NCI-H2029 treated with DMSO at 0.1 percent for 48 hours (cell line): ENCODE measurements at regions not wholly inside any gene's neighbourhood (a gene's known extent, or its start where the extent isn't known, plus 50 kb on each side); places are given as distances from the start of the nearest gene placed in this dataset.
"Not testable (repeated sequence)": the region's sequence is repeated elsewhere in the genome, so short reads cannot be mapped to it uniquely, and the experiment has no call there.

Source experiments
- DNase-seq: peaks from one replicate; lab custom pipeline; 2025; lab: John Stamatoyannopoulos, UW

DNA sequence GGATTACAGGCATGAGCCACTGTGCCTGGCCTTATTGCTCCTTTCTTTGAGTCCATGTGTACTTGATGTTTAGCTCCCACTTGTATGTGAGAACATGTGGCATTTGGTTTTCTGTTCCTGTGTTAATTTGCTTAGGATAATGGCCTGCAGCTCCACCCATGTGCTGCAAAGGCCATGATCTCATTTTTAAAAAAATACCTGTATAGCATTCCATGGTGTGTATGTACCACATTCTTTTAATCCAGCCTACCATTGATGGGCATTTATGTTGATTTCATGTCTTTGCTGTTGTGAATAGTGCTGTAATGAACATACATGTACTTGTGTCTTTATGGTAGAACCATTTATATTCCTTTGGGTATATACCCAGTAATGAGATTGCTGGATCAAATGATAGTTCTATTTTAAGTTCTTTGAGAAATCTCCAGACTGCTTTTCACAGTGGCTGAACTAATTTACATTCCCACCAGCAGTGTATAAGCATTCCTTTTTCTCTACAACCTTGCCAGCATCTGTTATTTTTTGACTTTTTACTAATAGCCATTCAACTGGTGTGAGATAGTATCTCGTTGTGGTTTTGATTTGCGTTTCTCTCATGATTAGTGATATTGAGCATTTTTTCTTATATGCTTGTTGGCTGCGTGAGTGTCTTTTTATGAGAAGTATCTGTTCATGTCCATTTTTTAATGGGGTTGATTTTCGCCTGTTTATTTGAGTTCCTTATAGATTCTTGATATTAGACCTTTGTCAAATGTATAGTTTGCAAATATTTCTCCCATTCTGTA lies 136.4 kb upstream of the SPRED2 start:
- not testable (repeated sequence) for DNase-seq

DNA sequence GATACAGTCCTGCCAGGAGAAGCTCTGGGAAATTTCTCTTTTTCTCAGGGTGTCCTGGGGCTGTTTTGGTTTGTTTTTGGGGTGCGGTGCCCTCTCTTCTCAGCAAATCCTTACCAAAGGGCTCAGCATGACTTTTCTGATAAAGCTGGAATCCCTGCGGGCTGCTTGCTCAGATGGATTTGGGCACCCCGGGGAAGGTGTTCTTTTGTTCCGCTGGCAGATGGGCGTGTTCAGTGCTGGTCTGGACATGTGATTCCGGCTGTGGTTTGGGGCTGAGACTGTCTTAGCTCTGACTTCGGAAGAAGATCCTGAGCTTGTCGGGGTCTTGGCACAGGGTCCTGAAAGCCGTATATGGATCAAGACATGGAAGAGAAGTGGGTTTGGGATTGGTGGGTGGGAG lies 134.2 kb upstream of the SPRED2 start:
- DNase-seq: no peak

- DNase-seq: no peak
Observed at GRCh38 chr2:65565681-65566080, 133.3 kb upstream of the SPRED2 start.

DNA sequence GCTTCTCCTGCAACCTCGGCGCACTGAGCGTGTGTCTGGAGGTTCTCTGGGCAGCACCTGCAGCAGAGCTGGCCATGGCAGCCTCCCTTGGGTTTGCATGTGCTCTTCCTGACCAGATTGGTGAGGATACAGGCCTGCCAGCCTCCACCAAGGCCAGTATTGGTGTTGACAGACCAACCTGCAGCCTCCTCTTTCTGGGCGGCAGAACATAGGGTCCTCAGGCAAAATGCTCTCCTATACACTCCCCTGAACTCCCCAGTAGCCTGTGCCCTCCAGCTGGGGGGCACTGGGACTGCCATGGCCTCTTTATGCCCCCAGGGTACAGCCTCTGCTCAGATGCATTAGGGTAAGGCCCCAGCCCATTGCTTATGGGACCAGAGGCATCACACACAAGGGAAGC lies 131.9 kb upstream of the SPRED2 start:
- DNase-seq: no peak

GRCh38 chr2:65562890-65563289 lies 130.5 kb upstream of the SPRED2 start:
- DNase-seq: no peak

DNA sequence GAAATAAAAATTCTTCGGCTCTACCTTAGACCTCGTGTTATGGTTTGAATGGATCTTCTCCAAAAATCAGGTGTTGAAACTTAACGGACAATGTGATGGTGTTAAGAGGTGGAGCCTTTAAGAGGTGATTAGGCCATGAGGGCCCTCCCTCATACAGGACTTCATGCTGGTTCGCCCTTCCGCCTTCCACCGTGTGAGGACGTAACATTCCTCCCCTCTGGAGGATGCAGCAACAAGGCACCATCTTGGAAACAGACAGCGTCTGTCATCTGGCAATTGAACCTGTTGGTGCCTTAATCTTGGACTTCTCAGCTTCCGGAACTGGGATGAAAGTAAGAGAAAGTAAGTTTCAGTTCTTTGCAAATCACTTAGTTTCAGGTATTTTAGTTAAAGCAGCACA lies 126.3 kb upstream of the SPRED2 start:
- no peak for DNase-seq

- no peak for DNase-seq
Observed at GRCh38 chr2:65557616-65558573, 125.5 kb upstream of the SPRED2 start.

DNA sequence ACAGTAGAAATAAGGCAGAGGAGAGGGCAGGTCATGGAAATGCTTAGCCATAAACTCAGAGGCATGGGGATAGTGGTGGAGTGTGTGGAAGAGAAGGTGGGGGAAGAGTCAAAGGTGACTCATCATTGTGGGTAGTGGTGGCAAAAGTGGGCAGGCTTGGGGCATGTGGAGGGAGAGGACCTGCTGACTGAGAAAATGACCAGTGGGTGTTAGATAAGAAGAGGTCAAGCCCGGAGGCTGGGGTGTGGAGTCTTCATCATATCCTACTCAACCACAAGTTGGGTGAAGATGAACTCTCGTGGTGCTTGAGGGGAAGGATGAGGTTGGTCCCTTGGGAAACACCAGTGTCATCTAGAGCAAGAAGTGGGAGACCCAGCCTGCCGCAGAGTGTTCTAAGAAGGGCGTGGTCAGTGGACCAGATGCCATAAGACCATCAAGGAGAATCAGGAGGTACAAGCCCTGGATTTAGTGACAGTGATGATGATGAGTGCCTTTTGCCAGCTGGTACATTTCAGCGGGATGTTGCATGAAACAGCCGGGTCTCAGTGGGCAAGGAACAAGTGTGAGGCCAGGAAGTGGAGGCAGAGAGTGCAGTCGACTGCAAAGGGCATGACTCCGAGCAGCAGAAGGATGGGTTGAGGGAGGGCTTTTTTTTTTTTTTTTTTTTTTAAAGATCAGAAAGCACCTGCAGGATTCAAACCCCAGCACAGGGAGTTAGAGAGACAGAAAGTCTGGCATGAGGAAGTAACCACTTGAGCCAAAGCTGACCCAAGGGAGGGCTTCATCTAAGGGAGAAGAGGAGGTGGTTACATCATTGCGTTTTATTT lies 122.6 kb upstream of the SPRED2 start:
- DNase-seq: no peak

DNA sequence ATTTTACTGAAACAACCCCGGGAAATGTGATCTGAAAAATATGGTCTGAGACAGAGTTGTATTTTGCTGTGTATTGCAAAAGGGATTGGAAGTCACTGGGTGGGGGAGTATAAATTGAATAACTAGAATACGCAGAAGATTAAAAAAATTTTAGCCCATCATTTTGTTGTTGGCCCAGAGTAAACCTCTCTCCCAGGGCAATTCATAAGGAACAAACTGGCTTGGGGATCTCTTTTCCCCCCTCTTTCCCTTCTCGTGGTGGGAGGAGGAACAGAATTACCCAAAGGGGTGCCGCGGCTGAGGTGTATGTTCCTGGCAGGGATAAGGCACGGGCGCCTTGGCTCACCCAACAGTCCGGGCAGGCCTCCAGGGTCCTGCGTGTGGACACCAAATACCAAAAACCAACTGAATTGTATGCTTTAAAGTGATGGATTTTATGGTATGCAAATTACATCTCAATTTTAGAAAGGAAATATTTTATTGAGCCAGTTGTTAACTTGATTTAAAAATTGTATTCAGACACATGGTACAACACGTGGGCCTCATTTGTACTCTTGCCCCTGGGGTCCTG lies 121.2 kb upstream of the SPRED2 start:
- DNase-seq: no peak

GRCh38 chr2:65551528-65551927 lies 119.1 kb upstream of the SPRED2 start:
- DNase-seq: no peak

- no peak for DNase-seq
Observed at GRCh38 chr2:65550246-65550645, 117.8 kb upstream of the SPRED2 start.

- no peak for DNase-seq
Observed at GRCh38 chr2:65549631-65550030, 117.2 kb upstream of the SPRED2 start.

GRCh38 chr2:65549257-65549627 lies 116.8 kb upstream of the SPRED2 start:
- no peak for DNase-seq

DNA sequence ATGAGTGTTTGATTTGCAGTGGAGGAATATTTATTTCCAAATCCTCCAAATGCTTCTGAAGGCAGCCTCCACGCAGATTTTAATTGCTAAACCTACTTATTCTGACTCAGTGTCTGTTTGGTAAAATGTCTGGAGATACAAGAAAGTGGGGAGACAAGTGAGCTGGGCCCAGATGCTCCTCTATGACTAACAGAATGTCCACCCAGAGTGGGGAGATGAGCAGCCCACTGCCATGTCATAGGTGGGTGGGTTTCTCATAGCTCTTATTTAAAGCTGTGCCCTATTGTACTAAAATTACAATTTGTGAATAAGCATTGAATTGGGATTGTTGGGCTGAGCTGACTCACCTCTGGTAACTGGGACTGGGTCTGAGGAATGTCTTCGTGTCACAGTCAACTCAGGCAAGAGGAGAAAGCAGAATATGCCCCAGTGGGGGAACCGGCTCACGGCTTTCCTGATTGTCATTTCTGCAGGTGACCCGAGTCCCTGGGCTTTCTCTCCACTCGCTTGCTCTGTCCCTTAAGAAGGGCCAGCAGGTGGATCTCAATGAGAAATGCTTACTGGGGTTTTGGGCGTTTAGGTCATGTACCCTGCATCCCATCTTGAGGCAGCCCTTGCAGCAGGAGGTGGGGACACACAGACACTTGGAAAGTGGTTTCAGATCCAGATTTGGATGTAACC lies 116.3 kb upstream of the SPRED2 start:
- no peak for DNase-seq

- DNase-seq: no peak
Observed at GRCh38 chr2:65548064-65548463, 115.7 kb upstream of the SPRED2 start.

DNA sequence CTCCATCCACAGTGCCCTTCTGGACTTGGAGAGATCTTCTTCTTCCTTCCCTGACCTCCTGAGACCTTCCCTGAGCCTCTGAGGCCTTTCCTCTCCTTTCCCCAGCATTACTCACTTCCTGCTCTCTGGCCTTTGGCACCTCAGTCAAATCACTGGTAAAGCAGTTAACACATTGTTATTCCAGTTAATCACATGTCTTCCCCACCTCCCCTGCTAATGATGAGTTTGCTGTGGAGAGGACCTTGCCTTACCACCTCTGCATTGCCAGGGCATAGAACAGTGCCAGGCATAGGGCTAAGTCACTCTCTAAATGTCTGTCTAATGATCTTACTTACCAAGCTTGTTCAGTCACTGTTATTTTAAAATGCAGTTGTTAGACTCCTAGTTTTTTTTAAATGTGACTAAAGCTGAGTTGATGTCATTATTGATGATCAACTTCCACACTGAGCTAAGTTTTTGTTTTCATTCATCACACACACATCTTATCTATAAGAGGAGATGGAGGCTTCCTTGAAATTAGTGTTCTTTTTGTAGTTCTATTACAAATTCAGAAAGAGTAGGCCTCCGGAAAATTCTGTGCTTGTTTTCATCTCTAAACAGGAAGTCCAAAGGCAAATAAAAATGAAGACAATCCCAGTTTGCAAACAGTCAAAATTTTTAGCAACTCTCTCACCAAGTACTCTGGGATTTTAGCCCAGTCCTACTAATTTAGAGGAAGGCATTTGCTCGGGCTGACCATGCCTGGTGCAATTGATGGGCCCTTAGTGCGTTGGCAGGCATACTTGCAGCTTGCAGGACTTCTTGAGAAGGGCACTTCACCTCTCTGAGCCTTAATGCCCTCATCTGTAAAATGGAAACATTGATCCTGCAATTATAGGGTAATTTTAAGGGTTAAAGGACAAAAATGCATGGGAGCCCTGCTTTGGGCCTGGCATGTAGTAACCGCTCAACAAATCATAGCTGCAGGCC lies 113.7 kb upstream of the SPRED2 start:
- DNase-seq: no peak

- no peak for DNase-seq
Observed at GRCh38 chr2:65541773-65542172, 109.4 kb upstream of the SPRED2 start.

DNA sequence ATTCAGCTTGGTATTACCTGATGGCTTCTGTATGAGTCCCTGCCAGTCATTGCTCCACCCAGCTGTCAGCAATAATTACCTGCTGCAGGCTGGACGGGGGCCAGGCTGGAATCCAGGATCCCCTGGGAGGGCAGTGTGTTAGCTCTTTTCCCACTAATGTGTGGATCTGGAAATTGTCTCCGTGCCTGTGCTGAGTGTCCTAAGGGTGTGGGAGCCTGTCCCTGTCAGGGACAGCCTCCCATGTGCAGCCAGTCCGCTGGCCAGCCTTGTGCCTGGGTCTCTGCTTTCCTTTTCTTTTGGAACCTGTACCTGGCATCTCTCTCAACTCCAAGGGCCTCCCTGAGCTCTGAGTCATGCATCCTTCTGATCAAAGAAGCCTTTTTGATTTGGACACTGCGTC lies 107.2 kb upstream of the SPRED2 start:
- DNase-seq: no peak

- no peak for DNase-seq
Observed at GRCh38 chr2:65537651-65538385, 105.4 kb upstream of the SPRED2 start.
